Kidney (tissue), 13 donors: ENCODE measurements at regions not wholly inside any gene's neighbourhood (a gene's known extent, or its start where the extent isn't known, plus 50 kb on each side); places are given as distances from the start of the nearest gene placed in this dataset.

Experiments used
- DNase-seq, 5 donors: peaks; one replicate each; pipeline ENCODE4 v3.0.0-alpha.2; 2013 to 2020
- FAIRE-seq: peaks from 2 replicates; lab custom pipeline; 2012; peaks lifted over from hg19 to GRCh38; lab: Jason Lieb, UNC
- H3K27ac ChIP-seq, 2 donors: one replicate each; pipeline ENCODE4 v1.7.0; 2013; ENCODE audit warnings: low read depth in 2 of 2, low read length in 2 of 2, inconsistent platforms in 1 of 2
- H3K27me3 ChIP-seq: one replicate; pipeline ENCODE4 v1.7.1; 2013; ENCODE audit warnings: low read length, inconsistent platforms; ENCODE audit not compliant: control insufficient read depth, insufficient read depth
- H3K36me3 ChIP-seq, 3 donors: one replicate each; pipeline versions ENCODE4 v1.7.0 to v1.7.1; 2013; ENCODE audit warnings: low read length in 3 of 3, control low read depth in 1 of 3, inconsistent platforms in 1 of 3; ENCODE audit not compliant: insufficient read depth in 3 of 3, control insufficient read depth in 2 of 3
- H3K4me1 ChIP-seq, 3 donors: one replicate each; pipeline versions ENCODE4 v1.7.0 to v1.7.1; 2013; ENCODE audit warnings: low read length in 3 of 3, inconsistent platforms in 1 of 3, low read depth in 1 of 3; ENCODE audit not compliant: control insufficient read depth in 2 of 3, insufficient read depth in 2 of 3
- H3K4me3 ChIP-seq, 3 donors: one replicate each; pipeline versions ENCODE4 v1.7.0 to v1.8.1; 2013; ENCODE audit warnings: low read length in 3 of 3, control low read depth in 1 of 3, inconsistent platforms in 1 of 3
- H3K9ac ChIP-seq, 3 donors: one replicate each; pipeline versions ENCODE4 v1.7.0 to v1.7.1; 2013; ENCODE audit warnings: low read length in 3 of 3, control low read depth in 1 of 3, inconsistent platforms in 1 of 3
- H3K9me3 ChIP-seq, 3 donors: one replicate each; pipeline versions ENCODE4 v1.7.0 to v1.7.1; 2013; ENCODE audit warnings: low read length in 3 of 3, control low read depth in 1 of 3, inconsistent platforms in 1 of 3; ENCODE audit not compliant: control insufficient read depth in 2 of 3, insufficient read depth in 1 of 3
- CTCF ChIP-seq: IDR thresholded peaks from 3 replicates; pipeline ENCODE4 v1.5.1; 2012; ENCODE audit warnings: mild to moderate bottlenecking, moderate library complexity, borderline replicate concordance; ENCODE audit not compliant: insufficient read depth; ENCODE audit errors: extremely low read depth
- intact Hi-C: fragments of 100-400 bp; cut with DNase I; formaldehyde crosslinking; loops from one replicate; pipeline ENCODE4 v1.11.1; 2022
- donor health status: control.
- donor health status: control.
- donor health status: control.
- donor health status: control.
- donor health status: control.
- donor health status: DM: yes; HTN: yes; CAD: no.
- donor health status: Normal renal cell carcinoma (clear cell type).

GRCh38 chr18:24959051-24959476, 392.9 kb downstream of the ZNF521 start:
- H3K27me3 ChIP-seq, result no peaks in the 10 kb centered on the region
- no peak for TF ChIP-seq CTCF
- intact Hi-C loops, result no loop called here
- no peak overlapping the region for H3K27ac ChIP-seq
- no peaks in the 10 kb centered on the region for H3K4me1 ChIP-seq
- H3K9me3 ChIP-seq, result no peaks in the 10 kb centered on the region
- no peak overlapping the region for H3K9ac ChIP-seq
- FAIRE-seq, result no peak
- DNase-seq, result peak in 4 of 5 donors; percentile 63 to 83 (median 76)
- H3K36me3 ChIP-seq, result no peaks in the 10 kb centered on the region
- H3K4me3 ChIP-seq, result no peak overlapping the region

- no peaks in the 10 kb centered on the region for H3K9me3 ChIP-seq
- H3K9ac ChIP-seq, result no peak overlapping the region
- no peaks in the 10 kb centered on the region for H3K36me3 ChIP-seq
- no peaks in the 10 kb centered on the region for H3K4me1 ChIP-seq
- intact Hi-C loops, result no loop called here
- H3K27me3 ChIP-seq, result no peaks in the 10 kb centered on the region
- no peak for TF ChIP-seq CTCF
- FAIRE-seq, result no peak
- H3K27ac ChIP-seq, result no peak overlapping the region
- DNase-seq, result peak in 1 of 5 donors; percentile 3
- no peak overlapping the region for H3K4me3 ChIP-seq
Observed at GRCh38 chr18:24964216-24964615, 387.8 kb downstream of the ZNF521 start.

DNA sequence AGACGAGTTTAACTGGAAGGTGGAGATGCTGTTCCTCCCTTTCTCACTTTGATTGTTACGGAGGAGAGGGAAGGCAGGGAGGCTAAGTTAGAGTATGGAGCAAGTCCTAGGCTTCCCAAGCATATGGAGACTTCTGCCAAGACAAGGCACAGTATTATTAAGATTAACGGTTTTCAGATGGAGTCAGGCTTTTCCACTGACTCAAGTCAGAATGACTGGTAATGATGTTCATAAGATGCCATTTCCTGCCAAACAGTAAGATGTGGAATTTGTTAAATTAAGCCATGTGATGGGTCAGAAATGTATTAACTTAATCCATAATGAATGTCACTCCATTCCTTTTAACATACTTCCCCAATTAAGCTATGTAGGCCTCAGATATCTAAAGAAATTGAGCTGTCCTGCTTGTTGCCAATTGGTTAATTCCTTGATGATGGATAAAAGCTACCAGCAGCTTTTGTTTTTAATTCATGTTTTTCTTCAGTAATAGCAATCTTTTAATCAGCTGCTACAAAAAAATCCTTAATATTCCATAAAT, 383.7 kb downstream of the ZNF521 start:
- no peak for FAIRE-seq

More for the DNA sequence above, 383.7 kb downstream of the ZNF521 start:
- Histone ChIP-seq H3K4me3 (no peak overlapping the region), H3K27ac (no peak overlapping the region), H3K9ac (no peak overlapping the region), H3K9me3 (no peaks in the 10 kb centered on the region), H3K27me3 (no peaks in the 10 kb centered on the region), H3K4me1 (no peaks in the 10 kb centered on the region), H3K36me3 (no peaks in the 10 kb centered on the region)
- intact Hi-C loops, result no loop called here
- TF ChIP-seq CTCF, result no peak
- DNase-seq, result no peak
